GM12891 (cell line): ENCODE measurements at regions not wholly inside any gene's neighbourhood (a gene's known extent, or its start where the extent isn't known, plus 50 kb on each side); places are given as distances from the start of the nearest gene placed in this dataset.

Source experiments
- PAX5 ChIP-seq: IDR thresholded peaks from 2 replicates; pipeline ENCODE4 v1.6.1; 2011; ENCODE audit warnings: low read length, moderate library complexity, mild to moderate bottlenecking; ENCODE audit not compliant: insufficient read depth, severe bottlenecking
- POLR2A ChIP-seq: IDR thresholded peaks from 2 replicates; pipeline ENCODE4 v1.6.1; 2011; ENCODE audit warnings: low read depth, low read length, control low read depth
- POLR2AphosphoS5 ChIP-seq: IDR thresholded peaks from 2 replicates; pipeline ENCODE4 v1.6.1; 2011; ENCODE audit warnings: low read depth, low read length, control low read depth
- SPI1 ChIP-seq: IDR thresholded peaks from 2 replicates; pipeline ENCODE4 v1.6.1; 2011; ENCODE audit warnings: low read depth, low read length, control low read depth
- TAF1 ChIP-seq: IDR thresholded peaks from 2 replicates; pipeline ENCODE4 v1.6.1; 2011; ENCODE audit warnings: low read depth, low read length, control low read depth

GRCh38 chr1:200294241-200294640 lies 115.6 kb downstream of the ZNF281 start:
- TF ChIP-seq POLR2A = no peak
- TF ChIP-seq POLR2AphosphoS5 = no peak
- TF ChIP-seq TAF1 = no peak
- TF ChIP-seq SPI1 = no peak
- no peak for TF ChIP-seq PAX5
